IPS-15b (cell line): ENCODE measurements at regions not wholly inside any gene's neighbourhood (a gene's known extent, or its start where the extent isn't known, plus 50 kb on each side); places are given as distances from the start of the nearest gene placed in this dataset.
A peak's percentile ranks its signal among the peaks of the same experiment; 100 is the strongest.
"Not testable (repeated sequence)": the region's sequence is repeated elsewhere in the genome, so short reads cannot be mapped to it uniquely, and the experiment has no call there.

Experiments used
- H3K27me3 ChIP-seq: one replicate; pipeline ENCODE4 v1.6.1; 2013; ENCODE audit warnings: low read length; ENCODE audit not compliant: control insufficient read depth, insufficient read depth
- H3K36me3 ChIP-seq: one replicate; pipeline ENCODE4 v1.6.1; 2013; ENCODE audit warnings: low read length; ENCODE audit not compliant: control insufficient read depth, insufficient read depth
- H3K4me1 ChIP-seq: one replicate; pipeline ENCODE4 v1.6.1; 2013; ENCODE audit warnings: mild to moderate bottlenecking, low read length; ENCODE audit not compliant: control insufficient read depth, insufficient read depth
- H3K4me3 ChIP-seq: one replicate; pipeline ENCODE4 v1.5.1; 2013; ENCODE audit warnings: low read depth, low read length
- H3K9ac ChIP-seq: one replicate; pipeline ENCODE4 v1.6.1; 2013; ENCODE audit warnings: low read depth, mild to moderate bottlenecking, low read length
- H3K9me3 ChIP-seq: one replicate; pipeline ENCODE4 v1.6.1; 2013; ENCODE audit warnings: mild to moderate bottlenecking, low read length; ENCODE audit not compliant: control insufficient read depth, insufficient read depth

DNA sequence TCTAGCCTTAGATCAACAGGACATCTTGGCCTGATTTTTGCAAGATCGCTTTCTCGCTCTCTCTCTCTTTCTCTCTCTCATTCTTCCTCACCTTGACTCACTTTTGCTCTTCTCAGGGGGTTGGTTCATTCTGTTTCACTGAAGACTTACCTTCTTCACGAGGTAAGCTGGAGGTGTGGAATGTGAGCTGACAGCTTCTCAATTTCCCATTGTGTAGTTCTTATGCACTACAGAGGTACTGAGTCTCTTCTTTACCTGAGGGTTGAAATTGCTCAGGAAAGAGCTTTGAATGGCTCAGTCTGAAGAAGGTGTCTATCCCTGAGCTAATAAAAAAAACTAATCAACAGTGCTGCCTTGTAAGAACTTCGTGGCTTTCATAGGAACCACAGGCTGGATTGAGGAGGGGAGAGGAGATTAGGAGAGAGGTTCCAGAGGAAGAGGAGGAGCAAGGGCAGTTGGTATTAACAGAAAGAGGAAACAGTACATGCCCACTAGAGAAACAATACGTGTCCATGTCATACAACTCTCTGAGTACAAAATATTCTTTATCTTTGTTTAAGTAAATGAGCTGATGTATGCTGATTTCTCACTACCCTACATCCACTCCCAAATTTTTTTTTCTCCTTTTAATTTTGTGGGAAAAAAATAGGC is 192.2 kb downstream of the TMEM167A start:
- Histone ChIP-seq H3K9me3 (no peaks in the 10 kb centered on the region), H3K4me1 (peaks cover 16% of the 10 kb centered on the region), H3K9ac (no peak overlapping the region), H3K4me3 (no peak overlapping the region), H3K36me3 (no peaks in the 10 kb centered on the region), H3K27me3 (no peaks in the 10 kb centered on the region)

DNA sequence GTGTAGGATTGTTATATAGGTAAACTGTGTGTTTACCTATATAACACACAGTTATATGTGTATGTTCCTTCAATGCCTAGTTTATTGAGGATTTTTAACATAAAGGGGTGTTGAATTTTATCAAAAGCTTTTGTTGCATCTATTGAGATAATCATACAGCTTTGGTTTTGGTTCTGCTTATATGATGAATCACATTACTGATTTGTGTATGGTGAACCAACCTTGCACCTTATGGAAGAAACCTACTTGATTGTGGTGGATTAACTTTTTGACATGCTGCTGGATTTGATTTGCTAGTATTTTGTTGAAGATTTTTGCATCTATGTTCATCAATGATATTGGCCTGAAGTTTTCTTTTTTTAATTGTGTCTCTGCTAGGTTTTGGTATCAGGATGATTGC is 194.9 kb downstream of the TMEM167A start:
- Histone ChIP-seq H3K4me3 (no peak overlapping the region), H3K9ac (no peak overlapping the region), H3K4me1 (peaks cover 16% of the 10 kb centered on the region), H3K9me3 (no peaks in the 10 kb centered on the region), H3K27me3 (no peaks in the 10 kb centered on the region), H3K36me3 (no peaks in the 10 kb centered on the region)

- H3K4me3 ChIP-seq = no peak overlapping the region
Observed at GRCh38 chr5:82881571-82882174, 195.5 kb downstream of the TMEM167A start.

DNA sequence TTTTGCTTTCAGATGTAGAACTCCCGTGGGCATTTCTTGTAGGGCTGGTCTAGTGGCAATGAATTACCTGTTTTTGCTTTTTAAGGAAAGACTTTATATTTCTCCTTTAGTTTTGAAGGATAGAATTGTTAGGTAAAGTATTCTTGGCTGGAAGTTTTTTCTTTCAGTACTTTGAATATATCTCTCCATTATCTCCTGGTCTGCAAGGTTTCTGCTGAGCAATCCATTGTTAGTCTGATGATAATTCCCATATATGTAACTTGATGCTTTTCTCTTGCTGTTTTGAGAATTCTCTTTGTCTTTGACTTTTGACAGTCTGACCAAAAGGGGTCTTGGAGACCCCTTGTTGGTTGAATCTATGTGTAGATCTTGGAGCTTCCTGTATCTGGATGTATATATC is 198.1 kb downstream of the TMEM167A start:
- peaks cover 6% of the 10 kb centered on the region for H3K4me1 ChIP-seq
- H3K4me3 ChIP-seq = no peak overlapping the region
- H3K9ac ChIP-seq = no peak overlapping the region
- no peaks in the 10 kb centered on the region for H3K9me3 ChIP-seq
- no peaks in the 10 kb centered on the region for H3K36me3 ChIP-seq
- no peaks in the 10 kb centered on the region for H3K27me3 ChIP-seq

More at GRCh38 chr5:82881571-82882174, 195.5 kb downstream of the TMEM167A start:
- Histone ChIP-seq H3K9ac (no peak overlapping the region), H3K36me3 (no peaks in the 10 kb centered on the region), H3K4me1 (peaks cover 16% of the 10 kb centered on the region), H3K9me3 (no peaks in the 10 kb centered on the region), H3K27me3 (no peaks in the 10 kb centered on the region)

GRCh38 chr5:82873452-82873851 is 203.7 kb downstream of the TMEM167A start:
- Histone ChIP-seq H3K36me3 (no peaks in the 10 kb centered on the region), H3K4me3 (no peak overlapping the region), H3K27me3 (no peaks in the 10 kb centered on the region), H3K9me3 (no peaks in the 10 kb centered on the region), H3K4me1 (peaks cover 3% of the 10 kb centered on the region), H3K9ac (no peak overlapping the region)

GRCh38 chr5:82872321-82873288 is 204.6 kb downstream of the TMEM167A start:
- H3K9ac ChIP-seq, H3K36me3 ChIP-seq, H3K4me1 ChIP-seq, H3K27me3 ChIP-seq, H3K9me3 ChIP-seq: not testable (repeated sequence)
- H3K4me3 ChIP-seq = peak overlapping the region; percentile 11

- no peak overlapping the region for H3K9ac ChIP-seq
- no peaks in the 10 kb centered on the region for H3K9me3 ChIP-seq
- H3K4me1 ChIP-seq = no peaks in the 10 kb centered on the region
- H3K27me3 ChIP-seq = no peaks in the 10 kb centered on the region
- no peak overlapping the region for H3K4me3 ChIP-seq
- H3K36me3 ChIP-seq = no peaks in the 10 kb centered on the region
Observed at GRCh38 chr5:82865625-82866024, 211.6 kb downstream of the TMEM167A start.

DNA sequence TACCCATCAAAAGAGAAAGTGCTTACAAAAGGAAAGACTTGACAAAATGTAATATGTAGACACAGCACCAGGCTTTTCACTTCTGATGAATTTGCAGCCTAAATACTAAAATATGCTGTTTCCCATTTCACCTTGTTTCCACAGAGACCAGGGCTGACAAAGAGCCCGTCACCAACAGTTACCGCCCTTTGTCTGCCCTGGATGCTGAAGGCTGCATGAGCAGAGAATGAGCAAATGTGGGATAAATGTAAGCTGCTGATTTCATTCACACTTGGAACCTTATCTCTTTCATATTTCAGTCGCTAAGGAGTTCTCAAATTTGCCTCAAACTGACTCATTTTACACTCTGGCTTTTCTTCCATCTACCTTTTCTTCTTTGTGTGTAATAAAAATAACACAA is 213.9 kb downstream of the TMEM167A start:
- H3K9ac ChIP-seq = no peak overlapping the region
- no peaks in the 10 kb centered on the region for H3K27me3 ChIP-seq
- H3K36me3 ChIP-seq = no peaks in the 10 kb centered on the region
- no peak overlapping the region for H3K4me3 ChIP-seq
- H3K4me1 ChIP-seq = no peaks in the 10 kb centered on the region
- H3K9me3 ChIP-seq = no peaks in the 10 kb centered on the region

GRCh38 chr5:82862711-82863110 is 214.5 kb downstream of the TMEM167A start:
- Histone ChIP-seq H3K27me3 (no peaks in the 10 kb centered on the region), H3K9me3 (no peaks in the 10 kb centered on the region), H3K4me3 (no peak overlapping the region), H3K36me3 (no peaks in the 10 kb centered on the region), H3K9ac (no peak overlapping the region), H3K4me1 (no peaks in the 10 kb centered on the region)

DNA sequence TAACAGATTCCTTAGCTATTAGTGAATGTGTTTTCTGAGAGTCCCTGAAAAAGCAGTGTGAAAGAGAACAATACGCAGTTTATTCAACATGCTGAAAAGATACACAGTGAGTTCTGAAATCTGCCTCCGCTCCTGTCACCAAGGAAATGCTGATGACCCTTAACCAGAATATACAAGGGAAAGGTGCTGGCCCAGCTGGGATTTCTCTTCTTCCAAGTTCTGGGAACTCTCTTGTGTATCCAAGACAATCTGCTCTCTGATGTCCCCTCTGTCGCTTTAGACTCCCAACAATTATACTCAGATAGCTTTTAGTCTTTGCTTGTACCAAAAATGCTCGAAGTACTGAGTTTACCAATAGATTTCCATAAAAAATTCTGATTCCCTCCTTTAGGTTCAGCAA is 214.9 kb downstream of the TMEM167A start:
- Histone ChIP-seq H3K4me1 (no peaks in the 10 kb centered on the region), H3K9me3 (no peaks in the 10 kb centered on the region), H3K27me3 (no peaks in the 10 kb centered on the region), H3K4me3 (no peak overlapping the region), H3K9ac (no peak overlapping the region), H3K36me3 (no peaks in the 10 kb centered on the region)

GRCh38 chr5:82861701-82862100 is 215.5 kb downstream of the TMEM167A start:
- H3K4me3 ChIP-seq = no peak overlapping the region
- H3K36me3 ChIP-seq = no peaks in the 10 kb centered on the region
- no peaks in the 10 kb centered on the region for H3K4me1 ChIP-seq
- H3K9ac ChIP-seq = no peak overlapping the region
- no peaks in the 10 kb centered on the region for H3K9me3 ChIP-seq
- H3K27me3 ChIP-seq = no peaks in the 10 kb centered on the region
